Transverse colon (tissue), 4 donors: ENCODE measurements at regions not wholly inside any gene's neighbourhood (a gene's known extent, or its start where the extent isn't known, plus 50 kb on each side); places are given as distances from the start of the nearest gene placed in this dataset.

Experiments used
- EP300 ChIP-seq: sonication (generic); formaldehyde crosslinking; IDR thresholded peaks from one replicate; pipeline ENCODE4 v1.6.1; 2017; ENCODE audit warnings: antibody characterized with exemption, low read depth
- POLR2A ChIP-seq: fragments of 450-650 bp; IDR thresholded peaks from one replicate; pipeline ENCODE4 v1.6.1; 2016; ENCODE audit warnings: antibody characterized with exemption, mild to moderate bottlenecking, moderate library complexity
- POLR2AphosphoS5 ChIP-seq, 3 donors: sonication (generic); formaldehyde crosslinking; IDR thresholded peaks; one replicate each; pipeline ENCODE4 v1.6.1; 2016; ENCODE audit warnings: antibody characterized with exemption in 3 of 3
- TF ChIP-seq, protein P1 (sequence below), 5 experiments: fragments of 200-600 bp in 3 of 5; fragments of 450-650 bp in 2 of 5; sonication (generic) in 3 of 5; IDR thresholded peaks; 1 replicate in 2 of 5; 2 replicates in 3 of 5; pipeline ENCODE4 v1.5.1; 2016 to 2017; ENCODE audit warnings: antibody characterized with exemption in 5 of 5, inconsistent platforms in 3 of 5, mild to moderate bottlenecking in 2 of 5, moderate library complexity in 1 of 5

DNA sequence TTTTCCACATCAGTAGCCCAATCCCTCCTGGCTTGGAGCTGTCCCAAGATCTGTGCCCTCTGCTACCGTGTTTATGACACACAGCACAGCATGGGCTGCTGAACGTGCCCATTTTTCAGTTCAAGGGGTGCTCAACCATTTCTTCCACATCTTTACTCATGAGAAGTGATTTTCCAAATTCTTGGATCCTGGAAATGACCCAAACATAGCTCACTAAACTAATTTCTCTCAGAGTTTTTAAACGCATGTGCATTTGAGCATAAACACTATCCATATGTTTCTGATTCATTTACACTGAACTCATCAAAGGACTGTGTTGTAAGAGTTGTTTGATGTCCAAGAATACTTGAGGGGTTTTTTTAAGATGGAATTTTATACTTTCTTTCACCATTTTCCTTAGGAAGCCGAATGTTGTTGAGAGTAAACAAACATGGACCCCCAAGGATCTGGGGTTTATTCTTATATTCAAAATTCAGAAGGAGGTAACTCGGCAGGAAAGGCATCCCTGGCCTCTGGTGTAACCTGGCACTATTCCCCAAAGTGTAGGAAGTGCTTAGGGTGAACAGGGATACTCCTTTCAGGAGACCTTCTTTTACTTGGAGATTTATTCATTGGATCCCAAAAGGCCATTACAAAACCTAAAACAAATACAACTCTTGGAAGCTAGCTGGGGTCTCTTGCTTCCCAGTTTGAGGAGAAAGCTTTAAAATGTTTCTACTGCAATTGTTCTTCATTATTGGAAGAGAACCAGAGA, 215.0 kb downstream of the BMP4 start:
- TF ChIP-seq POLR2A = no peak
- TF ChIP-seq, protein P1, sequence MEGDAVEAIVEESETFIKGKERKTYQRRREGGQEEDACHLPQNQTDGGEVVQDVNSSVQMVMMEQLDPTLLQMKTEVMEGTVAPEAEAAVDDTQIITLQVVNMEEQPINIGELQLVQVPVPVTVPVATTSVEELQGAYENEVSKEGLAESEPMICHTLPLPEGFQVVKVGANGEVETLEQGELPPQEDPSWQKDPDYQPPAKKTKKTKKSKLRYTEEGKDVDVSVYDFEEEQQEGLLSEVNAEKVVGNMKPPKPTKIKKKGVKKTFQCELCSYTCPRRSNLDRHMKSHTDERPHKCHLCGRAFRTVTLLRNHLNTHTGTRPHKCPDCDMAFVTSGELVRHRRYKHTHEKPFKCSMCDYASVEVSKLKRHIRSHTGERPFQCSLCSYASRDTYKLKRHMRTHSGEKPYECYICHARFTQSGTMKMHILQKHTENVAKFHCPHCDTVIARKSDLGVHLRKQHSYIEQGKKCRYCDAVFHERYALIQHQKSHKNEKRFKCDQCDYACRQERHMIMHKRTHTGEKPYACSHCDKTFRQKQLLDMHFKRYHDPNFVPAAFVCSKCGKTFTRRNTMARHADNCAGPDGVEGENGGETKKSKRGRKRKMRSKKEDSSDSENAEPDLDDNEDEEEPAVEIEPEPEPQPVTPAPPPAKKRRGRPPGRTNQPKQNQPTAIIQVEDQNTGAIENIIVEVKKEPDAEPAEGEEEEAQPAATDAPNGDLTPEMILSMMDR (IDR thresholded peaks at IDR 0.05) = no peak
- no peak for TF ChIP-seq EP300
- no peak for TF ChIP-seq POLR2AphosphoS5 (IDR thresholded peaks at IDR 0.05)
